Neutrophil (primary cell): ENCODE measurements at regions not wholly inside any gene's neighbourhood (a gene's known extent, or its start where the extent isn't known, plus 50 kb on each side); places are given as distances from the start of the nearest gene placed in this dataset.

Source experiments
- H3K27ac ChIP-seq: fragments of 200-600 bp; sonication (generic); 2 replicates; pipeline ENCODE4 v1.5.1; 2016; ENCODE audit warnings: mild to moderate bottlenecking, moderate library complexity
- H3K27me3 ChIP-seq: fragments of 200-600 bp; sonication (generic); 2 replicates; pipeline ENCODE4 v1.6.0; 2016; ENCODE audit warnings: mild to moderate bottlenecking
- H3K36me3 ChIP-seq: fragments of 200-600 bp; sonication (generic); 2 replicates; pipeline ENCODE4 v1.5.1; 2017
- H3K4me1 ChIP-seq, 2 experiments: fragments of 200-600 bp in 1 of 2; sonication (generic) in 1 of 2; 1 replicate in 1 of 2; 2 replicates in 1 of 2; pipeline versions ENCODE4 v1.5.1 to v1.6.1; 2013 to 2016; ENCODE audit warnings: low read depth in 1 of 2, low read length in 1 of 2, mild to moderate bottlenecking in 1 of 2, moderate library complexity in 1 of 2; ENCODE audit not compliant: control insufficient read depth in 1 of 2, insufficient read depth in 1 of 2
- H3K4me3 ChIP-seq, 2 experiments: fragments of 200-600 bp in 1 of 2; sonication (generic) in 1 of 2; 1 replicate in 1 of 2; 2 replicates in 1 of 2; pipeline ENCODE4 v1.5.1; 2013 to 2016; ENCODE audit warnings: low read depth in 1 of 2, low read length in 1 of 2, mild to moderate bottlenecking in 1 of 2, moderate library complexity in 1 of 2
- H3K9me3 ChIP-seq: fragments of 200-600 bp; sonication (generic); 2 replicates; pipeline ENCODE4 v1.5.1; 2016
- TF ChIP-seq, protein P1 (sequence below): fragments of 200-600 bp; sonication (generic); IDR thresholded peaks from 2 replicates; pipeline ENCODE4 v1.5.1; 2016; ENCODE audit warnings: antibody characterized with exemption

DNA sequence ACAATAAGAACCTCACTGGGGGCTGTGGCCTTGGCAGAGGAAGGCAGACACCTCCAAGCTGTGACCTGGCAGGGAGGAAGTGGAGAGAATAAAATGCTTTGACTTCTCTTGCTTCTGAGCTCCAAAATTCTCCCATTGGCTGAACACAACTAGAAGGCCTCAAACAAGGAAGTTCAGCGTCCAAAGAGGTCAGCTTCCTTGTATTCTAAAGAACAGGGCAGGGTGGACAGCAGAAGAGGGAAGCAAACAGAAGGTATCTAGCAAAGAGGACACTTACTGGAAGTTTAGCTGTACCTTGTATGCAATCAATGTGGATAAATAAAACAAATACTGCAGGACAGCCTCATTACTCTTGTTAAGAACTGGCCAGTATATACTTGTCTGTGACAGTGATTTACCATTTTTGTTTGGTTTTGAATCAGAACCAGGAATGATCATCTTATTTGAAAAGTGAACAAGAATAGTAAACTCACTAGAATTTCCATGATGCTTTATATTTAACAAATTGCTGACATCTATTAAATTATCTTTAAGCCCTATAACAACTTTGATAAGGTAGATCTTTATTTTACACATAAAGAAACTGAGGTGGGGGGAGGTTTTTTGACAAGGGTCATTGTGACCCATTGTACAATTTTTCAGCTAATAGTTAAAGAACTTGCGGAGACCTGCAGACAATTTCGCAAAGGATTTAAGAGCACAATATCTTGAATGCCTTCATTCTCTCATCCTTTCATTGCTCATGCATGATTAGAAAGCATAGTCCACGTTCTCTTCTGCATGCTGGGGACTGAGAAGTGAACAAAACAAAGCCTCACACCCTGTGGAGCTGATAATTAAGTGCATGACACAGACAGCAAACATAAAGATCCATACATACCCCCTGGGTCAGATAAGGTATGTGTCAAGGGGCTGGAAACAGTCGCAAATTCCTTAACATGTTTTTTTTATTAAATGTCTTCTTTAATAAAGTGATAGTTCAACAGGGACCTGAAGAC, 1448.0 kb downstream of the AACS start:
- Histone ChIP-seq H3K27me3 (no peaks in the 10 kb centered on the region), H3K27ac (no peak overlapping the region)
- TF ChIP-seq, protein P1, sequence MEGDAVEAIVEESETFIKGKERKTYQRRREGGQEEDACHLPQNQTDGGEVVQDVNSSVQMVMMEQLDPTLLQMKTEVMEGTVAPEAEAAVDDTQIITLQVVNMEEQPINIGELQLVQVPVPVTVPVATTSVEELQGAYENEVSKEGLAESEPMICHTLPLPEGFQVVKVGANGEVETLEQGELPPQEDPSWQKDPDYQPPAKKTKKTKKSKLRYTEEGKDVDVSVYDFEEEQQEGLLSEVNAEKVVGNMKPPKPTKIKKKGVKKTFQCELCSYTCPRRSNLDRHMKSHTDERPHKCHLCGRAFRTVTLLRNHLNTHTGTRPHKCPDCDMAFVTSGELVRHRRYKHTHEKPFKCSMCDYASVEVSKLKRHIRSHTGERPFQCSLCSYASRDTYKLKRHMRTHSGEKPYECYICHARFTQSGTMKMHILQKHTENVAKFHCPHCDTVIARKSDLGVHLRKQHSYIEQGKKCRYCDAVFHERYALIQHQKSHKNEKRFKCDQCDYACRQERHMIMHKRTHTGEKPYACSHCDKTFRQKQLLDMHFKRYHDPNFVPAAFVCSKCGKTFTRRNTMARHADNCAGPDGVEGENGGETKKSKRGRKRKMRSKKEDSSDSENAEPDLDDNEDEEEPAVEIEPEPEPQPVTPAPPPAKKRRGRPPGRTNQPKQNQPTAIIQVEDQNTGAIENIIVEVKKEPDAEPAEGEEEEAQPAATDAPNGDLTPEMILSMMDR = no peak

DNA sequence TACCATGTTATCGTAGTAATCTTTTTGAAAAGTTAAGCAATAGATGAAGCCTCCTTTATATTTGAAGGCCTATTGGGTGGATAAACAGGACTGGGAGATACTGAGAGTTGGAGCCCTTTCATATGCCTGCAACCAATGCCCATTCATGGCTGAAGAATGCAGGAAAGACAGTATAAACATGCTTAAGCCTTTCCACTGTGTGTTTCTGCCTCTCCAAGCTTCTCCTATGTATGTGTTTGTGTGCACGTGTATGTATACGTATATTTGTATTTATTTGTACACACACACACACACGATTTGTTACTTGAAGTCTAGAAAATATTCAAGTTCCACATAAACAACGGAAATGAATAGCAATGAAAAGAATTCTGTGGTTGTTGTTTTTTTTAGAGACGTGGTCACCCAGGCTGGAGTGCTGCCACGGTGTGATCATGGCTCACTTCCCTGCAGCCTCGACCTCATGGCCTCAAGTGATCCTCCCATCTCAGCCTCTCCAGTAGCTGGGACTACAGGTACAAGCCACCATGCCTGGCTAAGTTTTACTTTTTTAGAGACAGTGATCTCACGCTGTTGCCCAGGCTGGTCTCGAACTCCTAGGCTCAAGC, 1453.5 kb downstream of the AACS start:
- no peak overlapping the region for H3K27ac ChIP-seq
- peaks cover 0 to 3% of the 10 kb centered on the region in 2 experiments for H3K4me1 ChIP-seq
- TF ChIP-seq, protein P1 = no peak
- H3K36me3 ChIP-seq = no peaks in the 10 kb centered on the region
- no peaks in the 10 kb centered on the region for H3K27me3 ChIP-seq
- H3K9me3 ChIP-seq = no peaks in the 10 kb centered on the region
- no peak overlapping the region for H3K4me3 ChIP-seq

More for the DNA sequence above, 1448.0 kb downstream of the AACS start:
- no peaks in the 10 kb centered on the region for H3K36me3 ChIP-seq
- H3K9me3 ChIP-seq = no peaks in the 10 kb centered on the region
- H3K4me3 ChIP-seq = no peak overlapping the region
- peaks cover 0 to 30% of the 10 kb centered on the region in 2 experiments for H3K4me1 ChIP-seq

DNA sequence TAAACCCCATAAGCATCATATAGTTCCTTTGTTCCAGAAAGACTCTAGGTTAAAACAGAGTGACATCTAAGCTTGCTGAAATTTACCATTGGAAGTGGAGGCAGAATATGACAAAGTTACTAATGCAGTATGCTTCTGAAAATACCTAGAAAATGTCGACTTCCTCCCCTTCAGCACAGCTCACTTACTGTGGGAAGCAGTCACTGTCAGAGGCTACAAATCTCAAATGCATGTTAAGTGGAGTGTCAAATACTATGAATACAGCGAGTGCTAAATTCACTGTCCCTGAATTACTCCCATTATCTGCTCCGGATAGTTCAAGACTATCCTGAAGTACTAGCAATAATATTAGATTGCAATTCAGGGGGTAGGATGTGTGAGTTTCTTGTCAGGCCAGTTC, 1454.6 kb downstream of the AACS start:
- TF ChIP-seq, protein P1 = no peak
- Histone ChIP-seq H3K27ac (no peak overlapping the region), H3K9me3 (no peaks in the 10 kb centered on the region), H3K4me3 (no peak overlapping the region), H3K4me1 (no peaks in the 10 kb centered on the region), H3K27me3 (no peaks in the 10 kb centered on the region), H3K36me3 (no peaks in the 10 kb centered on the region)

DNA sequence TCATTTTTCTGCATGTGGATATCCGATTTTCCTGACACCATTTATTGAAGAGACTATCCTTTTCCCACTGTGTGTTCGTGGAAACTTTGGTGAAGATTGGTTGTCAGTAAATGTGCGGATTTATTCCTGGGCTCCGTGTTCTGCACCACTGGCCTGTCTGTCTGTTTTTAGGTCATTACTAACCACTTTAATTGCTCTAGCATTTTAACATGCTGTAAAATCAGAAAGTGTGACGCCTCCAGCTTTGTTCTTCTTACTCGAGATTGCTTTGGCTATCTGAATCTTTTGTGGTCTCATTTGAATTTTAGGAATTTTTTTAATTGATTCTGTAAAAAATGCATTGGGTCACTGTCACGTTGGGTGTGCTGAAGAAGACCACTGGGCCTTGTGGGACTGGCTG, 1458.7 kb downstream of the AACS start:
- Histone ChIP-seq H3K27ac (no peak overlapping the region), H3K27me3 (no peaks in the 10 kb centered on the region), H3K36me3 (no peaks in the 10 kb centered on the region), H3K9me3 (no peaks in the 10 kb centered on the region), H3K4me3 (no peak overlapping the region), H3K4me1 (no peaks in the 10 kb centered on the region)
- TF ChIP-seq, protein P1 = no peak

DNA sequence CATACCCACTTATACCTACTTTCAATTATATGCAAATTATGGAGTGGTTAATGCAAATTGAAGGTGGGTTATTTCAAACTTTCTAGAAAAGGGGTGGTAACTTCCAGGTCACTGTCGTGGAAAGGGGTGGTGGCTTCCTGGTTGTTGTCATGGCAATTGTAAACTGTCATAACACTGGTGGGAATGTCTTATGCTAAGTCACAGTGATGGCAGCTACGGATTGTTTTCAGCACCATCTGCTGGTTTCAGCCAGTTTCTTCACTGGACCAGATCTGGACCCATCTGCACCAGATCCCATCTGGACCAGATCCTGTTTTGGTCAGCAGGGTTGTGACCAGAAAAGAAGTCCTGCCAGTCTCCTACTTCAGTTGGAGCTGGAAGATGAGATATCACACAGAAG, 1469.3 kb downstream of the AACS start:
- Histone ChIP-seq H3K27ac (no peak overlapping the region), H3K27me3 (no peaks in the 10 kb centered on the region), H3K4me1 (no peaks in the 10 kb centered on the region), H3K4me3 (no peak overlapping the region), H3K9me3 (no peaks in the 10 kb centered on the region), H3K36me3 (no peaks in the 10 kb centered on the region)
- TF ChIP-seq, protein P1 = no peak
